ENCODE measurements at regions not wholly inside any gene's neighbourhood (a gene's known extent, or its start where the extent isn't known, plus 50 kb on each side); places are given as distances from the start of the nearest gene placed in this dataset.

DNA sequence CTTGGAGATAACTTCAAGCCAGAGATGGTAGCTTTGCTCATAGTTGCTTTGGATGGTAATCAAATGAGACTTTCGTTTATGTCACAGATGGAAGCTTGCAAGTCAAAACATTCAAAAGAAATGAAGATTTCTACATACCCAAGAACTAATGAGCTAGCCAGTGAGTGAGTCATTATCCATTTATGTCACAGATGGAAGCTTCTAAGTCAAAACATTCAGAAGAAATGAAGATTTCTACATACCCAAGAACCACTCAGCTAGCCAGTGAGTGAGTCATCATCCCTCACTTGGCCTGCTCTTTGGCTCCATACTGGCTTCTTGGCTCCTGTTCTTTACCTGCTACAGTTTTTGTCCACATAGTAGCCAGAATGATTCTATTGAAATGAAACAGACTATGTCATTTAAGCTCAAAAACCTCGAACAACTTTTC is 559.8 kb upstream of the CBLB start:
- Histone ChIP-seq H3K9me3 (ENCODE audit: low read length) (no peaks in the 10 kb centered on the region), H3K79me2 (ENCODE audit: insufficient read depth, low read length) (no peaks in the 10 kb centered on the region), H3K9me2 (ENCODE audit: low read depth, low read length) (no peaks in the 10 kb centered on the region), H3K4me3 (ENCODE audit: low read depth, low read length, poor library complexity, severe bottlenecking) (no peak overlapping the region), H3K9ac (ENCODE audit: low read length) (no peak overlapping the region), H3K36me3 (ENCODE audit: insufficient read depth, low read length) (no peaks in the 10 kb centered on the region), H4K20me1 (ENCODE audit: insufficient read depth, low read length) (no peaks in the 10 kb centered on the region), H3K4me2 (ENCODE audit: low read length) (no peak overlapping the region), H3K27ac (ENCODE audit: low read depth, low read length, poor library complexity, severe bottlenecking) (no peak overlapping the region), H3K27me3 (ENCODE audit: insufficient read depth, low read length) (no peaks in the 10 kb centered on the region), H3F3A (ENCODE audit: insufficient read depth, low read length) (no peaks in the 10 kb centered on the region), H2AFZ (ENCODE audit: low read length) (0 out of 2 replicates have a peak overlapping the region, but pooled peaks have one; percentile 34), H3K4me1 (ENCODE audit: insufficient read depth, low read length, severe bottlenecking) (peaks cover 6% of the 10 kb centered on the region)
- no peak for TF ChIP-seq EZH2 (IDR thresholded peaks at IDR 0.05; ENCODE audit: borderline replicate concordance, low read length)
- TF ChIP-seq, protein P1, sequence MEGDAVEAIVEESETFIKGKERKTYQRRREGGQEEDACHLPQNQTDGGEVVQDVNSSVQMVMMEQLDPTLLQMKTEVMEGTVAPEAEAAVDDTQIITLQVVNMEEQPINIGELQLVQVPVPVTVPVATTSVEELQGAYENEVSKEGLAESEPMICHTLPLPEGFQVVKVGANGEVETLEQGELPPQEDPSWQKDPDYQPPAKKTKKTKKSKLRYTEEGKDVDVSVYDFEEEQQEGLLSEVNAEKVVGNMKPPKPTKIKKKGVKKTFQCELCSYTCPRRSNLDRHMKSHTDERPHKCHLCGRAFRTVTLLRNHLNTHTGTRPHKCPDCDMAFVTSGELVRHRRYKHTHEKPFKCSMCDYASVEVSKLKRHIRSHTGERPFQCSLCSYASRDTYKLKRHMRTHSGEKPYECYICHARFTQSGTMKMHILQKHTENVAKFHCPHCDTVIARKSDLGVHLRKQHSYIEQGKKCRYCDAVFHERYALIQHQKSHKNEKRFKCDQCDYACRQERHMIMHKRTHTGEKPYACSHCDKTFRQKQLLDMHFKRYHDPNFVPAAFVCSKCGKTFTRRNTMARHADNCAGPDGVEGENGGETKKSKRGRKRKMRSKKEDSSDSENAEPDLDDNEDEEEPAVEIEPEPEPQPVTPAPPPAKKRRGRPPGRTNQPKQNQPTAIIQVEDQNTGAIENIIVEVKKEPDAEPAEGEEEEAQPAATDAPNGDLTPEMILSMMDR (IDR thresholded peaks at IDR 0.05; ENCODE audit: low read length) = no peak

DNA sequence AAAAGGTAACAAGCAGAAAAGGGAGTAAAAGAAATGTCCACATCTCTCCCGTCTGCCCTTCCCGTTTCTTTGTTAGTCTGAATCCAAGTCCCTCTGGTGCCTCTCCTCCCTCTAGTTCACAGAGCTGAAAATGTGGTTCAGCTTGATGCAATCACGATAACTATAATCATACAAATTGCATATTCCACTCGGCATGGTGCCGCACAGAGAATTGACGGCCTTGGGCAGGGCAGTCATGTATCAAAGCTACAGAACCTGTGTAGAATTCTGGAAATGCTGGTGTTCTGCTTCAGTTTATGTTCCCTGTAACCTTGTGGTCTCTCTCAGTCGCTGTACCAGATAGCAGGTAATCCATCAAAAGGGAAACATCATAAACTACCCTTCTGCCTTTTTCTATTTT is 562.9 kb upstream of the CBLB start:
- H3K9me3 ChIP-seq (ENCODE audit: low read length) = no peaks in the 10 kb centered on the region
- no peak overlapping the region for H3K9ac ChIP-seq (ENCODE audit: low read length)
- no peak overlapping the region for H3K4me2 ChIP-seq (ENCODE audit: low read length)
- no peaks in the 10 kb centered on the region for H3K36me3 ChIP-seq (ENCODE audit: insufficient read depth, low read length)
- no peaks in the 10 kb centered on the region for H3K27me3 ChIP-seq (ENCODE audit: insufficient read depth, low read length)
- H4K20me1 ChIP-seq (ENCODE audit: insufficient read depth, low read length) = no peaks in the 10 kb centered on the region
- H3K79me2 ChIP-seq (ENCODE audit: insufficient read depth, low read length) = no peaks in the 10 kb centered on the region
- H3K4me3 ChIP-seq (ENCODE audit: low read depth, low read length, poor library complexity, severe bottlenecking) = no peak overlapping the region
- no peak overlapping the region for H2AFZ ChIP-seq (ENCODE audit: low read length)
- H3F3A ChIP-seq (ENCODE audit: insufficient read depth, low read length) = no peaks in the 10 kb centered on the region
- no peak for TF ChIP-seq EZH2 (IDR thresholded peaks at IDR 0.05; ENCODE audit: borderline replicate concordance, low read length)
- TF ChIP-seq, protein P1 (IDR thresholded peaks at IDR 0.05; ENCODE audit: low read length) = no peak
- H3K9me2 ChIP-seq (ENCODE audit: low read depth, low read length) = no peaks in the 10 kb centered on the region
- no peak overlapping the region for H3K27ac ChIP-seq (ENCODE audit: low read depth, low read length, poor library complexity, severe bottlenecking)
- H3K4me1 ChIP-seq (ENCODE audit: insufficient read depth, low read length, severe bottlenecking) = no peaks in the 10 kb centered on the region

DNA sequence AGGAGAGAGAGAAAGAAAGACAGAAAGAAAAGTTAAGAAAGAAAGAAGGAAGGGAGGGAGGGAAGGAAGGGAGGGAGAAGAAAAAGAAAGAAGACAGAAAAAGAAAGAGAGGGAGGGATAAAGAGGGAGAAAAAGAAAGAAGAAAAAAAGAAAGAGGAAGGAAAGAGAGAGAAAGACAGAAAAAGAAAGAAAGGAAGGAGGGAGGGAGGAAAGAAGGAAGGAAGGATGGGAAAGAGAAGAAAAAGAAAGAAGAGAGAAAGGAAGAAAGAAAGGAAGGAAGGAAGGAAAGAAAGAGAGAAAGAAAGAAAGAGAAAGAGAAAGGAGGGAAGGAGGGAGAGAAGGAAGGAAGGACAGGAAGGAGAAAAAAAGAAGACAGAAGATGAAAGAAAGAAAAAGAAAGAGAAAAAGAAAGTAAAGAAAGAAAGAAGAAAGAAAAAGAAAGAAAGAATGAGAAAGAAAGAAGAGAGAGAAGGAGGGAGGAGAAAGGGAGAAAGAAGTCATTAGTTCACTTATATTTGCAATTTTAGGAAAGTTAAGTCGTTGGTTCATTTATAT is 567.2 kb upstream of the CBLB start:
- Histone ChIP-seq H3K4me3 (ENCODE audit: low read depth, low read length, poor library complexity, severe bottlenecking) (no peak overlapping the region), H3K27me3 (ENCODE audit: insufficient read depth, low read length) (no peaks in the 10 kb centered on the region), H3K9ac (ENCODE audit: low read length) (no peak overlapping the region), H4K20me1 (ENCODE audit: insufficient read depth, low read length) (no peaks in the 10 kb centered on the region), H3K27ac (ENCODE audit: low read depth, low read length, poor library complexity, severe bottlenecking) (no peak overlapping the region), H2AFZ (ENCODE audit: low read length) (no peak overlapping the region), H3K4me2 (ENCODE audit: low read length) (no peak overlapping the region), H3K9me2 (ENCODE audit: low read depth, low read length) (no peaks in the 10 kb centered on the region), H3K4me1 (ENCODE audit: insufficient read depth, low read length, severe bottlenecking) (no peaks in the 10 kb centered on the region), H3K79me2 (ENCODE audit: insufficient read depth, low read length) (no peaks in the 10 kb centered on the region), H3F3A (ENCODE audit: insufficient read depth, low read length) (no peaks in the 10 kb centered on the region), H3K9me3 (ENCODE audit: low read length) (no peaks in the 10 kb centered on the region), H3K36me3 (ENCODE audit: insufficient read depth, low read length) (no peaks in the 10 kb centered on the region)
- TF ChIP-seq, protein P1 (IDR thresholded peaks at IDR 0.05; ENCODE audit: low read length) = no peak
- no peak for TF ChIP-seq EZH2 (IDR thresholded peaks at IDR 0.05; ENCODE audit: borderline replicate concordance, low read length)

Measured in OCI-LY1 (cell line).